SK-N-SH (cell line): ENCODE measurements at regions not wholly inside any gene's neighbourhood (a gene's known extent, or its start where the extent isn't known, plus 50 kb on each side); places are given as distances from the start of the nearest gene placed in this dataset.

Source experiments
- CTCF ChIA-PET: fragments of 300-600, 350-600 bp; formaldehyde crosslinking; extraction: SDS; loops from one replicate; lab custom pipeline; 2021; lab: Yijun Ruan, JAX
- POLR2A ChIA-PET: fragments of 350-600 bp; sonication (Branson Sonifier 250); formaldehyde crosslinking; extraction: SDS; loops from one replicate; lab custom pipeline; 2020; ENCODE audit warnings: antibody characterized with exemption, inconsistent platforms; lab: Yijun Ruan, JAX
- DNase-seq: peaks from one replicate; pipeline ENCODE4 v3.0.0; 2012
- H2AFZ ChIP-seq: fragments of 200-600 bp; sonication (generic); 2 replicates; pipeline ENCODE4 v1.8.1; 2016; ENCODE audit warnings: antibody characterized with exemption, mild to moderate bottlenecking, low read depth
- H3F3A ChIP-seq: fragments of 200-600 bp; sonication (generic); replicated peaks from 2 replicates; pipeline ENCODE3; 2016; ENCODE audit warnings: antibody characterized with exemption, mild to moderate bottlenecking; ENCODE audit not compliant: insufficient read depth
- H3K27ac ChIP-seq, 2 experiments: fragments of 200-500 bp in 1 of 2; fragments of 200-600 bp in 1 of 2; sonication (Bioruptor generic) in 1 of 2; sonication (generic), shearing (Covaris generic) in 1 of 2; 2 replicates each; pipeline versions ENCODE4 v1.5.1 to v1.6.1; 2014 to 2016; ENCODE audit warnings: low read depth in 2 of 2, inconsistent platforms in 1 of 2, low read length in 1 of 2, mild to moderate bottlenecking in 1 of 2, mixed read lengths in 1 of 2
- H3K27me3 ChIP-seq: fragments of 200-600 bp; sonication (generic), shearing (Covaris generic); 2 replicates; pipeline ENCODE4 v1.6.1; 2016; ENCODE audit warnings: mixed run types; ENCODE audit not compliant: insufficient read depth
- H3K36me3 ChIP-seq, 2 experiments: fragments of 200-500 bp in 1 of 2; fragments of 200-600 bp in 1 of 2; sonication (Bioruptor generic) in 1 of 2; sonication (generic) in 1 of 2; replicated peaks in 1 of 2; 2 replicates each; pipeline versions ENCODE3 to v1.5.1; 2014 to 2016; ENCODE audit warnings: low read length in 1 of 2, mild to moderate bottlenecking in 1 of 2; ENCODE audit not compliant: insufficient read depth in 2 of 2, control insufficient read depth in 1 of 2
- H3K4me1 ChIP-seq, 2 experiments: fragments of 200-500 bp in 1 of 2; fragments of 200-600 bp in 1 of 2; sonication (Bioruptor generic) in 1 of 2; sonication (generic), shearing (Covaris generic) in 1 of 2; 2 replicates each; pipeline versions ENCODE4 v1.5.1 to v1.6.1; 2014 to 2016; ENCODE audit warnings: low read depth in 1 of 2, low read length in 1 of 2, mixed run types in 1 of 2; ENCODE audit not compliant: insufficient read depth in 2 of 2, control insufficient read depth in 1 of 2
- H3K4me2 ChIP-seq: fragments of 200-600 bp; sonication (generic), shearing (Covaris generic); 2 replicates; pipeline ENCODE4 v1.6.1; 2017; ENCODE audit warnings: mixed run types
- H3K4me3 ChIP-seq, 2 experiments: fragments of 200-500 bp in 1 of 2; fragments of 200-600 bp in 1 of 2; sonication (Bioruptor generic) in 1 of 2; sonication (generic), shearing (Covaris generic) in 1 of 2; 2 replicates each; pipeline versions ENCODE4 v1.5.1 to v1.8.1; 2014 to 2016; ENCODE audit warnings: low read depth in 2 of 2, inconsistent platforms in 1 of 2, low read length in 1 of 2, mild to moderate bottlenecking in 1 of 2, mixed read lengths in 1 of 2, moderate library complexity in 1 of 2
- H3K79me2 ChIP-seq: fragments of 200-600 bp; sonication (generic); 2 replicates; pipeline ENCODE4 v1.8.1; 2017; ENCODE audit warnings: mild to moderate bottlenecking; ENCODE audit not compliant: insufficient read depth
- H3K9ac ChIP-seq: fragments of 200-600 bp; sonication (generic); 2 replicates; pipeline ENCODE4 v1.6.1; 2017; ENCODE audit warnings: mixed run types
- H3K9me2 ChIP-seq: fragments of 200-600 bp; sonication (generic); 2 replicates; pipeline ENCODE4 v1.6.1; 2017; ENCODE audit warnings: mixed run types
- H3K9me3 ChIP-seq: fragments of 200-600 bp; sonication (generic); 2 replicates; pipeline ENCODE4 v1.6.1; 2017; ENCODE audit warnings: mixed run types, mild to moderate bottlenecking, moderate library complexity
- H4K20me1 ChIP-seq: fragments of 200-600 bp; sonication (generic); 2 replicates; pipeline ENCODE4 v1.6.1; 2017; ENCODE audit warnings: mild to moderate bottlenecking, mixed run types; ENCODE audit not compliant: insufficient read depth
- CHD2 ChIP-seq: fragments of 150-350 bp; IDR thresholded peaks from 2 replicates; pipeline ENCODE4 v1.6.1; 2018; ENCODE audit warnings: low read length; ENCODE audit not compliant: partially characterized antibody
- EP300 ChIP-seq, 2 experiments: IDR thresholded peaks; 2 replicates each; pipeline versions ENCODE4 v1.4.0 to v1.6.1; 2012; ENCODE audit warnings: borderline replicate concordance in 1 of 2, low read depth in 1 of 2, low read length in 1 of 2
- FOXJ3 ChIP-seq: sonication (generic); formaldehyde crosslinking; IDR thresholded peaks from 2 replicates; pipeline ENCODE4 v1.5.1; 2020; ENCODE audit warnings: mild to moderate bottlenecking, missing genetic modification reagents
- FOXM1 ChIP-seq: IDR thresholded peaks from 2 replicates; pipeline ENCODE4 v1.4.0; 2012; ENCODE audit warnings: low read depth, mild to moderate bottlenecking
- GABPA ChIP-seq: IDR thresholded peaks from 2 replicates; pipeline ENCODE4 v1.4.0; 2012; ENCODE audit warnings: low read depth, mild to moderate bottlenecking
- GATA2 ChIP-seq: sonication (generic); formaldehyde crosslinking; IDR thresholded peaks from 2 replicates; pipeline ENCODE4 v1.5.0; 2020; ENCODE audit warnings: mild to moderate bottlenecking, missing genetic modification reagents
- JUND ChIP-seq: IDR thresholded peaks from 2 replicates; pipeline ENCODE4 v1.4.0; 2012
- MXI1 ChIP-seq: IDR thresholded peaks from 2 replicates; pipeline ENCODE4 v1.6.1; 2012; ENCODE audit warnings: mild to moderate bottlenecking, low read depth, low read length, improper control_type of control experiment
- NFIC ChIP-seq: IDR thresholded peaks from 2 replicates; pipeline ENCODE4 v1.4.0; 2012; ENCODE audit warnings: borderline replicate concordance
- POLR2AphosphoS5 ChIP-seq: IDR thresholded peaks from 2 replicates; pipeline ENCODE4 v1.6.1; 2012; ENCODE audit warnings: low read depth, low read length
- RAD21 ChIP-seq: IDR thresholded peaks from 2 replicates; pipeline ENCODE4 v1.6.1; 2012; ENCODE audit warnings: mild to moderate bottlenecking, low read length
- RCOR1 ChIP-seq: fragments of 150-350 bp; IDR thresholded peaks from 2 replicates; pipeline ENCODE4 v1.6.1; 2017; ENCODE audit warnings: antibody characterized with exemption, low read length
- RFX5 ChIP-seq: IDR thresholded peaks from 2 replicates; pipeline ENCODE4 v1.6.1; 2012; ENCODE audit warnings: mild to moderate bottlenecking, improper control_type of control experiment, low read length
- SIN3A ChIP-seq: IDR thresholded peaks from 2 replicates; pipeline ENCODE4 v1.6.1; 2012; ENCODE audit warnings: low read depth, mild to moderate bottlenecking, low read length, moderate library complexity, borderline replicate concordance
- TCF12 ChIP-seq: IDR thresholded peaks from 2 replicates; pipeline ENCODE4 v1.4.0; 2012
- USF1 ChIP-seq: IDR thresholded peaks from 2 replicates; pipeline ENCODE4 v1.4.0; 2012; ENCODE audit warnings: low read depth, borderline replicate concordance
- USF2 ChIP-seq: fragments of 150-350 bp; IDR thresholded peaks from 2 replicates; pipeline ENCODE4 v1.6.1; 2017; ENCODE audit warnings: antibody characterized with exemption, low read length, low read depth, borderline replicate concordance
- ZBTB33 ChIP-seq: IDR thresholded peaks from 2 replicates; pipeline ENCODE4 v1.4.0; 2012; ENCODE audit warnings: low read depth, borderline replicate concordance
- WGBS: methylation state at CpG from one replicate; pipeline ENCODE4 v1.1.6; 2017; ENCODE audit warnings: low lambda C conversion rate; 5-methylcytosine and 5-hydroxymethylcytosine counted together
- TF ChIP-seq, protein P1 (sequence below): IDR thresholded peaks from 2 replicates; pipeline ENCODE4 v1.4.0; 2012; ENCODE audit warnings: low read depth

GRCh38 chr20:56953048-56953586, 313.3 kb downstream of the BMP7 start:
- CTCF ChIA-PET = no interaction called here
- Histone ChIP-seq H3K79me2 (no peaks in the 10 kb centered on the region), H2AFZ (no peak overlapping the region), H3K9ac (no peak overlapping the region), H3K27ac (no peak overlapping the region), H4K20me1 (no peaks in the 10 kb centered on the region), H3K9me3 (no peaks in the 10 kb centered on the region), H3K4me1 (peaks cover 0 to 2% of the 10 kb centered on the region in 2 experiments; a peak in 1 of 4 replicates), H3K4me3 (no peak overlapping the region), H3K9me2 (no peaks in the 10 kb centered on the region), H3K36me3 (no peaks in the 10 kb centered on the region), H3K4me2 (no peak overlapping the region), H3K27me3 (peaks cover 56% of the 10 kb centered on the region), H3F3A (no peaks in the 10 kb centered on the region)
- WGBS = 26% methylated on average over 15 of the region's 24 CpGs
- TF ChIP-seq NFIC = no peak
- no peak for TF ChIP-seq GATA2 (CRISPR knock-in tag)
- TF ChIP-seq CHD2 = no peak
- TF ChIP-seq TCF12 = no peak
- TF ChIP-seq RCOR1 = no peak
- TF ChIP-seq USF1 = no peak
- no peak for TF ChIP-seq GABPA
- no peak for TF ChIP-seq POLR2AphosphoS5
- POLR2A ChIA-PET = no interaction called here
- no peak for DNase-seq

GRCh38 chr20:56954797-56955196, 311.6 kb downstream of the BMP7 start:
- H3K9me2 ChIP-seq = no peaks in the 10 kb centered on the region
- H3K9me3 ChIP-seq = no peaks in the 10 kb centered on the region
- H4K20me1 ChIP-seq = no peaks in the 10 kb centered on the region
- ChIA-PET CTCF (interaction anchor here (0.9 to 1.3 kb wide), 2 partner anchors 106 to 195 kb away, joined by 3 to 4 read pairs; no protein-coding TSS in a partner anchor), POLR2A (no interaction called here)
- peaks cover 63% of the 10 kb centered on the region for H3K27me3 ChIP-seq
- H3F3A ChIP-seq = no peaks in the 10 kb centered on the region
- no peak for DNase-seq
- no peak overlapping the region for H3K27ac ChIP-seq
- H3K4me3 ChIP-seq = no peak overlapping the region
- H2AFZ ChIP-seq = no peak overlapping the region
- H3K79me2 ChIP-seq = no peaks in the 10 kb centered on the region
- H3K9ac ChIP-seq = no peak overlapping the region
- 44% methylated on average over 14 of the region's 15 CpGs for whole genome bisulfite sequencing
- no peak for TF ChIP-seq USF1
- H3K4me2 ChIP-seq = no peak overlapping the region
- no peaks in the 10 kb centered on the region for H3K36me3 ChIP-seq
- peaks cover 0 to 2% of the 10 kb centered on the region in 2 experiments; a peak in 1 of 4 replicates for H3K4me1 ChIP-seq

DNA sequence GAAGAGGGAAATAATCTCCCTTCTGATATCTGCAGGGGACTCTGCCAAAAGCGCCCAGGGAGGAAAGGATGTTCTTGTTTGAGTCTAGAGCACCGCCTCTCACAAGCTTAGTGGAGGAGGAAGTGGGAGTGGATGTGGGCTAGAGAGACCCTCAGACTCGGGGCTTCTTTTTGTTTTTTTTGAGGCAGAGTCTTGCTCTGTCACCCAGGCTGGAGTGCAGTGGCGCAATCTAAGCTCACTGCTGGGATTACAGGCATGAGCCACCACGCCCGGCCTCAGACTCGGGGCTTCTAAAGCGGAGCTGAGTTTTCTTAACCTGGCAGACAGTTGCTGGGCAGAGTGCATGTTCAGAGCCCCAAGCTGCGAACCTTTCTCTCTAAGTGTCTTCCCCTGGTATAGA, 310.8 kb downstream of the BMP7 start:
- 6% methylated on average over 5 of the region's 9 CpGs for WGBS
- Histone ChIP-seq H3F3A (no peaks in the 10 kb centered on the region), H3K4me2 (no peak overlapping the region), H4K20me1 (no peaks in the 10 kb centered on the region), H3K4me3 (no peak overlapping the region), H3K36me3 (no peaks in the 10 kb centered on the region), H3K9me2 (no peaks in the 10 kb centered on the region), H3K4me1 (peaks cover 0 to 2% of the 10 kb centered on the region in 2 experiments; a peak in 1 of 4 replicates), H2AFZ (no peak overlapping the region), H3K9ac (no peak overlapping the region), H3K27ac (no peak overlapping the region), H3K79me2 (no peaks in the 10 kb centered on the region), H3K9me3 (no peaks in the 10 kb centered on the region), H3K27me3 (peaks cover 61% of the 10 kb centered on the region)
- CTCF ChIA-PET = no interaction called here
- POLR2A ChIA-PET = no interaction called here
- DNase-seq = no peak
- TF ChIP-seq MXI1 (no peak), JUND (no peak), CHD2 (no peak), RAD21 (no peak), EP300 (IDR thresholded peaks at IDR 0.05; ENCODE audit: borderline replicate concordance in 1 of 2, low read depth in 1 of 2, low read length in 1 of 2) (no peak), ZBTB33 (no peak), FOXM1 (no peak), USF2 (no peak), POLR2AphosphoS5 (no peak), RCOR1 (no peak), RFX5 (no peak), FOXJ3 (CRISPR knock-in tag) (no peak), SIN3A (no peak)
- TF ChIP-seq, protein P1, sequence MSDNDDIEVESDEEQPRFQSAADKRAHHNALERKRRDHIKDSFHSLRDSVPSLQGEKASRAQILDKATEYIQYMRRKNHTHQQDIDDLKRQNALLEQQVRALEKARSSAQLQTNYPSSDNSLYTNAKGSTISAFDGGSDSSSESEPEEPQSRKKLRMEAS = no peak
